ENCODE measurements at regions not wholly inside any gene's neighbourhood (a gene's known extent, or its start where the extent isn't known, plus 50 kb on each side); places are given as distances from the start of the nearest gene placed in this dataset.

DNA sequence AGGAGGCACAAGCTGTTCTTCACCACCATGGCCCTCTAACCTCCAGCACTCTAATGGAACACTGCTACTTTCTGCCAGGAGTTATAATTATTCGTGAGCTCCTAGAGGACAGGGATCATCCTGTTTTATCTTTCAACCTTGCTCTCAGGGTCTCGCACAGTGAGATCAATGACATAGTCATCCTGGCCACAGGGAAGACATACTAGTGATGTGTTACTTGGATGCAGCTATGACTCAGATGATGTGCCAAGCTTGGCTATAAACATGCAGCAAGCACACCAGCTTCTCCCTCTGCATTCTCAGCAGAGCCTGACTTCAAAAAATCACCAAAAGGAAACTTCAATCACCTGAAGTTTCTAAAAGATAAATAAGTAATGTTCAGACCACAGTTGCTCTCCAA lies 203.8 kb upstream of the HES1 start:
- in situ Hi-C loops (cut with MboI; ENCODE audit: low pct_unique_long_range_greater_than_20kb, low sequenced_read_pairs, unreplicated experiment) = no loop called here
- no peak for DNase-seq (ENCODE audit: low spot score)
- TF ChIP-seq, protein P1, sequence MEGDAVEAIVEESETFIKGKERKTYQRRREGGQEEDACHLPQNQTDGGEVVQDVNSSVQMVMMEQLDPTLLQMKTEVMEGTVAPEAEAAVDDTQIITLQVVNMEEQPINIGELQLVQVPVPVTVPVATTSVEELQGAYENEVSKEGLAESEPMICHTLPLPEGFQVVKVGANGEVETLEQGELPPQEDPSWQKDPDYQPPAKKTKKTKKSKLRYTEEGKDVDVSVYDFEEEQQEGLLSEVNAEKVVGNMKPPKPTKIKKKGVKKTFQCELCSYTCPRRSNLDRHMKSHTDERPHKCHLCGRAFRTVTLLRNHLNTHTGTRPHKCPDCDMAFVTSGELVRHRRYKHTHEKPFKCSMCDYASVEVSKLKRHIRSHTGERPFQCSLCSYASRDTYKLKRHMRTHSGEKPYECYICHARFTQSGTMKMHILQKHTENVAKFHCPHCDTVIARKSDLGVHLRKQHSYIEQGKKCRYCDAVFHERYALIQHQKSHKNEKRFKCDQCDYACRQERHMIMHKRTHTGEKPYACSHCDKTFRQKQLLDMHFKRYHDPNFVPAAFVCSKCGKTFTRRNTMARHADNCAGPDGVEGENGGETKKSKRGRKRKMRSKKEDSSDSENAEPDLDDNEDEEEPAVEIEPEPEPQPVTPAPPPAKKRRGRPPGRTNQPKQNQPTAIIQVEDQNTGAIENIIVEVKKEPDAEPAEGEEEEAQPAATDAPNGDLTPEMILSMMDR (IDR thresholded peaks at IDR 0.05; ENCODE audit: extremely low read depth, insufficient read depth, missing control alignments) = no peak

DNA sequence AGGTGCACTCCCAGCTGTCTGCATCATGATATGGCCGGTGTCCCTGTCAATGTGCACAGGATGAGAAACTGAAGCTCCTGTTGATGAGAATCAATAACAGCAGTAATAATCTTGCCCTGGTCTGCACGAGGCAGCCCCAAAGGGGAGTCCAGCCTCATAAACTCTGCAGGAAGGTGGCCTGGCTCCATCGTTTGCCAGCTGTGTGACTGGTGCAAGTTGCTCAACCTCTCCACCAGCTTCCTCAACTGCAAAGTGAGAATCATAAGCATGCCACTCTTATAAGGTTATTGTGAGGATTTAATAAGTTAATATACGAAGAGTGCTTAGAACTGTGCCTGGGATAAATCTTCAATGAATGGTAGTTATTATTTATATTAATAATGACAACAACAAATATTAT lies 203.4 kb upstream of the HES1 start:
- TF ChIP-seq, protein P1 (IDR thresholded peaks at IDR 0.05; ENCODE audit: extremely low read depth, insufficient read depth, missing control alignments) = no peak
- DNase-seq (ENCODE audit: low spot score) = no peak
- in situ Hi-C loops (cut with MboI; ENCODE audit: low pct_unique_long_range_greater_than_20kb, low sequenced_read_pairs, unreplicated experiment) = no loop called here

DNA sequence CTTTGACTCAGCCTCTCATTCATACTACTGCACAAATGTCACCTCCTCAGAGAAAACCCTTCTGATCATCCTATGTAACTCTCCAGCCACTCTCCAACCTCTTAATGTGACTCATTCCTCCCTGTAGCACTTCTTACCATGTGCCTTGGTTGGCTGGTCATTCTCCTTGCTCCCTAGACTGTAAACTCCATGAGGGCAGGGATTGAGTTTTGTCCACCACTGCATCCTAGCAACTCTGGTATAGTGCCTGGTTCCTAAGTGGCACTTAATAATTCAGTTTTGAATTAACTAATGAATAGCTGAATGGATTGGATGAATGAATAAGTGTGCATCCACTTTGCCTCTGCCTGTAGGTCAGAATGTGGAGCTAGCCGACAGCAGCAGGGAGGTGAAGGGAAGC lies 202.5 kb upstream of the HES1 start:
- TF ChIP-seq, protein P1 (IDR thresholded peaks at IDR 0.05; ENCODE audit: extremely low read depth, insufficient read depth, missing control alignments) = no peak
- in situ Hi-C loops (cut with MboI; ENCODE audit: low pct_unique_long_range_greater_than_20kb, low sequenced_read_pairs, unreplicated experiment) = no loop called here
- DNase-seq (ENCODE audit: low spot score) = no peak

DNA sequence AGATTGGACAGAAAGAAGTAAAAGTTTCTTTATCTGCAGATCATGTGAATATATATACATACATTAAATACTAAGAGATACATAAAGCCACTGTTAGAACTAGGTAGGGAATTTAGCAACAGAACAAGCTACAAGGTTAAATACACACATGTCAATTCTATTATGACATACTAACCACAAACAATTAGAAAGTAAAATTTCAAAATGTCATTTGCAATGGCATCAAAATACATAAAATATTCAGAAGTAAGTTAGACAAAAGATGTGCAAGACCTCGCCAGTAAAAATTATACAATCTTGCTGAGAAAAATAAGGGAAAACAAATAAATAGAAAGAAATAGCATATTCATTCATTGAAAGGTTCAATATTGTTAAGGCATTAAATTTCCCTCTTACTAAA lies 200.0 kb upstream of the HES1 start:
- in situ Hi-C loops (cut with MboI; ENCODE audit: low pct_unique_long_range_greater_than_20kb, low sequenced_read_pairs, unreplicated experiment) = no loop called here
- TF ChIP-seq, protein P1 (IDR thresholded peaks at IDR 0.05; ENCODE audit: extremely low read depth, insufficient read depth, missing control alignments) = no peak
- no peak for DNase-seq (ENCODE audit: low spot score)

DNA sequence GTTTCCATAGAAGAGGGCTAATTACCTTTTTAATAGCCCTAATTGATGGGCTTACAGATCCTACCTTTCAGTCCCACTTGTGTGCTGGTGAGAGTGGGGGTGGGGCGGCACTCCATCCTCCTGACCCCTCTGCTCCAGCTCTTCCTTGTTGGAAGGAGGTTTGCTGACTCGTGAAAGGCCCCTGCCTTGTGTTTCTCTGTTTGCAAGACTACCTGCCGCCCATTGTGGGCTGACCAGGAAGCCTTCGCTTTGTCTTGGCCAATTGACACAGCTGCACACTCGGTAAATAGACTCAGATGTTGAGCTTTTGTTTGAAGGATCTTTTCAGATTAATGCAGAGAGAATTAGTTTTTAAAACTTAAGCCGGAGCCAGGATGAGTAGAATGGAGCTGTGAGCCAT lies 197.3 kb upstream of the HES1 start:
- DNase-seq (ENCODE audit: low spot score) = no peak
- TF ChIP-seq, protein P1 (IDR thresholded peaks at IDR 0.05; ENCODE audit: extremely low read depth, insufficient read depth, missing control alignments) = no peak
- in situ Hi-C loops (cut with MboI; ENCODE audit: low pct_unique_long_range_greater_than_20kb, low sequenced_read_pairs, unreplicated experiment) = no loop called here

- no peak for DNase-seq (ENCODE audit: low spot score)
- in situ Hi-C loops (cut with MboI; ENCODE audit: low pct_unique_long_range_greater_than_20kb, low sequenced_read_pairs, unreplicated experiment) = no loop called here
- TF ChIP-seq, protein P1 (IDR thresholded peaks at IDR 0.05; ENCODE audit: extremely low read depth, insufficient read depth, missing control alignments) = no peak
These were observed 196.4 kb upstream of the HES1 start for GRCh38 chr3:193939527-193939926.

GRCh38 chr3:193940526-193940925 lies 195.4 kb upstream of the HES1 start:
- TF ChIP-seq, protein P1 (IDR thresholded peaks at IDR 0.05; ENCODE audit: extremely low read depth, insufficient read depth, missing control alignments) = no peak
- in situ Hi-C loops (cut with MboI; ENCODE audit: low pct_unique_long_range_greater_than_20kb, low sequenced_read_pairs, unreplicated experiment) = no loop called here
- DNase-seq (ENCODE audit: low spot score) = no peak

Measured in GM13977 (cell line).